SIG-M5 treated with dmso at 0.1 percent for 504 hours (cell line): ENCODE measurements at regions not wholly inside any gene's neighbourhood (a gene's known extent, or its start where the extent isn't known, plus 50 kb on each side); places are given as distances from the start of the nearest gene placed in this dataset.

Experiments used
- DNase-seq: peaks from one replicate; lab custom pipeline; 2025; ENCODE audit not compliant: unreplicated experiment; lab: John Stamatoyannopoulos, UW

DNA sequence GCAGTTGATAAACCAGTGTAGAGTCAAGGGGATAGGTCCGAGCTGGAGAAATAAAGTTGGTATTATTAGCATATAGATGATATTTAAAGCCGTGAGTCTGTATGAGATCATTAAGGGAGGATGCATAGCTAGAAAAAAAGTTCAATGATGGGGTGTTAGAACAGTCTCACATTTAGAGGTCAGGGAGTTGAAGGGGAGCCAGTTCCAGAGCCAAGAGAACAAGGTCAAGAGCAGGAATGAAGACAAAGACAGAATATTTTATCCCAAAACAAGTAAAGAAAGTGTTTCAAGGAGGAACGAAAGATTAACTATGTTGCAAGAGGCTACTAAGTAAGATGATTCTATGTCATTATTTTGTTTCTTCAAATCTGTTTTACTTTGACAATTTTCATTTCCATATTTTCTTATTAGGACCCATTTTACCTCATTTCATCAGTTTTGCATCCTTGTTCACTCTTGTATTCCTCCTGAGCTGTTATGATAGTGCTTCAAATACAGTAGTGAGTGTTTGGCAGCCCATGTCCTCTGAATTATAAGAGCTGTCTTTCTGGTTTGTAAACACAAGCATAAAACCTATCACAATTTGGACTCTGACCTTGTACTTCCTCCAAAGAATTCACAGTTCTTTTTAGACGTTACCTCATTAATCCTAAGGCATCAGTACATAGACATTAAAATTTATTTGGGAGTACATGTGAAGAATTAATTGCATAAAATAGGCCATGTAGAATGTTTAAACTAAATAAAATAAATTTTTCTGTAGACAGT, 695.7 kb upstream of the NECTIN3 start:
- DNase-seq, result no peak

DNA sequence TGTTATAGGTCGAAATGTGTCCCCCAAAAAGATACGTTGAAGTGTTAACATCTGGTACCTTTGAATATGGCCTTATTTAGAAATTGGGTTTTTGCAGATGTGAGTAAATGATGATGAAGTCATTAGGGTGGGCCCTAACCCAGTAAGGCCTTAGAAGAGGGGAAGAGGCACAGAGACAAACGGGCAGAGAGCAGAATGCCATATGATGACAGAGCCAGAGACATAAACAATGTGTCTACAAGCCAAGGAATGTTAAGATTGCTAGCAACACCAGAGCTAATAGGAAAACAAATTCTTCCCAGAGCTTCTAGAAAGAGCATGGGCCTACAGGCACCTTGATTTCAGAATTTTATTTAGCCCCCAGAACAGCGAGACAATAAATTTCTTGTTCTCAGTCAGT, 693.1 kb upstream of the NECTIN3 start:
- no peak for DNase-seq

DNA sequence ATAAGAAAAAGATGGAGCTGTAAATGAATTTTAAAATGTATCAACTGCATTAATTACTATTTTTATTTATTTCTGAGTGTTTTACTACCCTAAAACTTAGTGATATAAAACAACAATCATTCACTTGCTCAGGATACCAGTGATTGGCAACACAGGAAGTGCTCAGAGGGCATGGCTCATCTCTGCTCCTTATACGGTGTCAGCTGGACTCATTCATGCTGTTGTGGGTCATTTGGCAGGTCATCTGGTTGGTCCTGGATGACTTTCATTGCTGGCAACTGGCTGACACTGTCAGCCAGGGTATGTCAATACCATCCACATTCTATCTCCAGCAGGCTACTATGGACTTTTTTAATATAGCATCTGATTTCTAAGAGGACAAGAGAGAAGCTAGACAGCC, 689.6 kb upstream of the NECTIN3 start:
- no peak for DNase-seq

DNA sequence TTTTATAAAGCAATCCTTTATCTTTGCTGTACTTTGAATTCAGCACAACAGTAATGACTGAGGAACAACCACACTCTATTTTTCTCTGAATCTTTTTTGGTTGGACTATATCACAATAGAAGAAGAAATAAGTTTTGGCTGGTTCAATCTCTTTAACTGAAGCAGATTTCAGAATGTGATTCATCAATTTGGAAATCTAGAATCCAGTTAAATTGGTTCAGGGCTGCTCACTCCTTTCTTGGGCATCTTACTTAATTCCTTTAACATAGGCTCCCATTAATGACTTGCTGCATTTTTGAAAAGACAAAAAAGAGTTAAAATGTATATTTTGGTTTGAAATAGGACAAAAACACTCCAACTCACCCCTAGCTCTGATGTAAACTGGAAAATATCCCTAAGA, 688.3 kb upstream of the NECTIN3 start:
- no peak for DNase-seq

DNA sequence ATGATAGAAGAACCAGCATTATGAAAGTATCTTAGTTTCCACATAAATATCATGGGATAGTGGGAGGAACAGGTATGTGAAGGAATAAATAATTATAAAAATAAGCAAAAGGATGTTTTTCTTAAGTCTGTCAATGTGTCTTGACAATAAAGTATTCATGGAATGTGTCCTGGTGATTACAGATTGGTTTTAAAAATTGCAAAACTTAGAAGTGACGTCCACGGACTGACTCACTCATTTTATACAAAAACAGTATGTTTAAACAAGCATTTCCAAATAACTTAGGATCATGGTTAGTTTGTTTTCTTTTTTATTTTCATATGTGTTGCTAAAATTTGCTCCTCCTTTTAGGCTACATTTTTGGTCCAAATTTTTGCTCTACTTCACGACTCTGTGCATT, 687.0 kb upstream of the NECTIN3 start:
- no peak for DNase-seq

DNA sequence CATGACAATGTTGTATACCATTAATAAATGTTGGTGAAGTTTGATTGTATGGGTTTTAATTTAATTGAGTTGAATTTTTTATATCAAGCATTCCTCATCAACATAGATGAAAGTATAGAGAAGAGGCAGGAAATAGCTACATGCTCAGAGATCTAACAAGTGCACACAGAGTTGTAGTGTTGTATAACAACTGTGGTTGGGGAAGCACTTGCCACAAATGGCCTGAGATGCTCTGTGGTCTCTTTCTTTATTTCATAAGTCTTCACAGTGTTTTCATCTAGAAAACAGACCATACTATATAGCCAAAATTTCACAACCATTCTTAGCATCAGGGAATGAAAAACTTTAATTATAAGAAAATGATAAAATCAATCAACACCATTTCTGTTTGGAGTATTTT, 682.6 kb upstream of the NECTIN3 start:
- no peak for DNase-seq

DNA sequence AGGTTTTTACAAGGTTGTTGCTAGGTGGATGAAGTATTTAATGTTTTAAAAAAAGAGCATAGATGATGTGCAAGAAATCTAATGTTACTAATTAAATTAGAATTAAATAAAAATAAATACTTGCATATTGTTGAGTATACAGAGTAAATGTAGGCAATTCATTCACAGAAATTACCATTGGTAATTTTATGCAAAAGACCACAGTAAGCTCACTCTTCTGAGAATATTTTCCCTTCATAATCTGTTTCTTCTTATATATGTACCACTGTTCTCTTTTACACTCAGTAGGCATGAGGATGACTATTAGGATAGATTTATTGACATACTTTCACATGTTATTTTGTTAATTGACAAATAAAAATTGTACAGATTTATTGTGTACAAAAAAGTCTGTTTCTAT, 681.2 kb upstream of the NECTIN3 start:
- DNase-seq, result no peak

DNA sequence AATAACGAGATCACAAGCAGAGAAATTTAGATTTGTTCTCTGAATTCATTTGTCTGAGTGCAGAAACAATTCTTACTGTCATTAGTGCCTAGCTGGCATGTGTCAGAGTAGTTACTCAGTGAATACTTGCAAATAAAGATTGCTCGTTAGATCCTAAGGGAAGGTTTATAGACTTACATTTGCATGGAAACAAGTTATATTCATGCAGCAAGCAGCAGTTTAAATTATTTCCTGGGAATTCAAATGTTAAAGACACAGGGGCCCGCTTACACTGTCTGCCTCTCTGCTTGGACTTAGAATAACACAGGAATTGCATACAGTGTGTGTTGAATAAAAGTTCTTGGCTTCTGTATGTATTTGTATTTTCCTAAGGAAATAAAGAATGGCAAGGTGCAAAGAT, 680.6 kb upstream of the NECTIN3 start:
- DNase-seq, result no peak

DNA sequence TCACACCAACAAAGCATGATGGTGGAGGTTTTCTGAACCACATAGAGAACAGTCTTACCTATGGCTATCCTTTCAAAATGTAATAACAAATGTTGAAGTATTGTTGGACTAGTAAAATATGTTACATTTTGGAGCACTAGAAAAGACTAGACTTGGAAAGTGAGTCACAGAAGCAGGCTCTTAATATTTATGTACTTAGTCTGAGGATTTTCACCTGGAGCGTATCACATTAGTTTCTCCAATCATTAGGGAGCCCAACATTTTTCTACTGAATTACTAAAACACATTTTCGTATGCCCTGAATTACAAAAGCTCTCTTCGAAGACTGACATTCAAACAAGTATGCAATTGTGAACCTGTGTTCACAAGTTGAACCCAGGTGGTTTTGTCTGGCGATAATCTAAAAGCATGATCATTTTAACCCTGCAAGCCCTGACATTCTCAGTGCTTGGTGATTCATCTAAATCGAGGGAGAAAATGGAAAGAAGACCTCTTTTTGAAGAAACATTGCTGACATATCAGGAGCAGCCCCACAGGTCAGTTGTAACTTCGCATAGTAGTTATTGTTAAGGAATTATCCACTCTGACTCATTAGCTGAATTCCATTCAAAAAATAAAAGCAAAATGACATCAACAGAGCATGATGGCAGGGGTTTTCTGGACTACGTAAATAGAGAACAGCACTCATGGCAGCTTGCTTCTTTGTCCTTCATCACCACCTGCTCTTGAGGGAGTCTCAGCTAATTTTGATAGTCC, 679.8 kb upstream of the NECTIN3 start:
- DNase-seq, result no peak

DNA sequence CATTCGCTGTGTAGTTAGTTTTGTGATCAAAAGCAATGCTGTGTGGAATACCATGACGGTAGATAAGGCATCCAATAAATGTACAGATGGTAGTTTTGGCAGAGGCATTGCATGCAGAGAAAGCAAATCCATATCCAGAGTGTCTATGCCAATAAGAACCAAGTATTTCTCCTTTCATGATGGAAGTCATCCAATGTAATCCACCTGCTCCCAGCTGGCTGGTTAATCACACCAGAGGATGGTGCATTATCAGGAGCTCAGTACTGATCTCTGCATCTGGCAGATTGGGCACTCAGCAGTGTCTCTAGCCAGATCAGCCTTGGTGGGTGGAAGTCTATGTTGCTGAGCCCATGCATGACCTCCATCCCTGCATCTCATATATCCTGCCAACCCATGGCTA, 677.7 kb upstream of the NECTIN3 start:
- DNase-seq, result no peak

DNA sequence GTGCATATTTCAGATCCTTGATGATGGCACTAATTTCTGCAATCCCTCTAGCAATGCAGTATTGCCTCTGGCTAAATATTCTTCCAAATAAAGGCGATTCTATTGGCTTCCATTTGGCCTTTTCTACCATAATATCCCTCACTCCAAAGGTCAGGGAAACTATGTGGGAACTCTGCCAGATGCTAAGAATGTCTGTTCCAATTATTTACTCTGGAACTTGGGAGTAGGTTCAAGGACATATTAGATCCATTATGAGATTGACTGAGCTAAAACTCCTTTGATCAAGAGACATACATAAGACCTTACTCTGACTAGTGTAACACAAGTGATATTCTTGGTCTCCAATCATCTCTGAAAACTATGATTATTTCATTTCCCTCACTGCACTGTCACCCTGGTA, 674.5 kb upstream of the NECTIN3 start:
- no peak for DNase-seq

DNA sequence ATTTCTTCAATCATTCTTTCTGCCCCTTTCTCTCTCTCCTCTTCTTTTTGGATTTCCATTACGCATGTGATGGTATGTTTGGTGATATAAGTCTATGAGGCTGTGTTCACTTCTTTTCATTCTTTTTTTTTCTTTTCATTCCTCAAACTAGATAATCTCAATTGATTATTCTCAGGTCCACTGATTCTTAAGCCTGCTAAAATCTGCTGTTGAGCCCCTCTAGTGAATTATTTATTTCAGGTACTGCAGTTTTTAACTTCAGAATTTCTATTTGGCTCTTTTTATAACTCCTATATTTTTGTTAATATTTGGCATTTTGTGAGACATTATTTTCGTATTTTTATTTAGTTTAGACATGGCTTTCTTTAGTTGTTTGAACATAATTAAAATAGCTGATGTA, 671.3 kb upstream of the NECTIN3 start:
- DNase-seq, result no peak

DNA sequence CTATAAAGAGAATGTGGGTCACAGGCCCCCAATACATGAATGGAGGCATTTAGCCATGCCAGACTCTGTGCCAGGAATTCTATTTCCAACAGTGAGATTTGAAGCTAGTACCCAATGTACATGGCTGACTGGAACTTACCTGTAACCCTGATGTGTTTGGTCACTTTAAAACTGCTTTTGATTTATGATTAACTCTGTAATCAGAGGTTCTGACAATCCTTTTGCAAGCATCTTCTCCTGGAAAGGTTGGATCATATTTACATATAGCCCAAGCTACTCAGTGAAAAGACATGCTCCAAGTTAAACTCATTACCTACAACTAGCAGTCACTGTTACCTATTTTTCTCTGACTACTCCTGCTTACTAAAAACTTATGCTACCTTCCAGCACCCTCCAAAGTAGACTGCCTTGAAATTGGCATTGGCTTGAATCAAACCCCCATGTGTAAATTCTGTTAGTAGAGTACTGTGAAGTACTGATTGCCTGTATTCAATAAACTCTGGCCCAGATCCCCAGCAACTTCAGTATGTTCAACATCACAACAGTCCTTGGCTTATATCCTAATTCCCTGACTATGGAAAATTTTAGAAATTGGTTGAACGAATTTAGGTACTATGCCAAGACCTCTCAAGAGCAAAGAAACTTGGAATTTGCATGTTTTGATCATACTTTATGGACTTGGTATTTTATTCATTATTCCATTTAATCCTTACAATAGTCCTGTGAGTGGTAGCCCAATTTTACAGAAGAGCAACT, 665.6 kb upstream of the NECTIN3 start:
- no peak for DNase-seq

DNA sequence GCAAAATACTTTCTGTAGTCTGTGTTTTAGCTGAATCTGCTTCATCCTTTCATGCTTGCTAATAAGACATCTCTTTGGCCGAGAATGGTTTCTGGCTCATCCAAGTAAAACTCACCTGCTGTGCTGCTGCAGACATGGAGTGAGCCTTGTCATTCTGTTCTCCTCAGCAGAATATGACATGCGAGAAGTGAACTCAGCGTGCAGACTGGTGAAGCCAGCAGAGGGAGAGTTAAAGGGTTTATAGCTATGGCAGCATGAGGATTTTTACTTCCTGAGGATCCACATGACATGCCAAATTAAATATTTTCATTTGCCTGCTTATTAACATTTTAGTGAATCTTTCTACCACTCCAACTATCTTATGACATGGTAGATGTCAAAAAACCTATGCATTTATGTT, 658.4 kb upstream of the NECTIN3 start:
- DNase-seq, result no peak

DNA sequence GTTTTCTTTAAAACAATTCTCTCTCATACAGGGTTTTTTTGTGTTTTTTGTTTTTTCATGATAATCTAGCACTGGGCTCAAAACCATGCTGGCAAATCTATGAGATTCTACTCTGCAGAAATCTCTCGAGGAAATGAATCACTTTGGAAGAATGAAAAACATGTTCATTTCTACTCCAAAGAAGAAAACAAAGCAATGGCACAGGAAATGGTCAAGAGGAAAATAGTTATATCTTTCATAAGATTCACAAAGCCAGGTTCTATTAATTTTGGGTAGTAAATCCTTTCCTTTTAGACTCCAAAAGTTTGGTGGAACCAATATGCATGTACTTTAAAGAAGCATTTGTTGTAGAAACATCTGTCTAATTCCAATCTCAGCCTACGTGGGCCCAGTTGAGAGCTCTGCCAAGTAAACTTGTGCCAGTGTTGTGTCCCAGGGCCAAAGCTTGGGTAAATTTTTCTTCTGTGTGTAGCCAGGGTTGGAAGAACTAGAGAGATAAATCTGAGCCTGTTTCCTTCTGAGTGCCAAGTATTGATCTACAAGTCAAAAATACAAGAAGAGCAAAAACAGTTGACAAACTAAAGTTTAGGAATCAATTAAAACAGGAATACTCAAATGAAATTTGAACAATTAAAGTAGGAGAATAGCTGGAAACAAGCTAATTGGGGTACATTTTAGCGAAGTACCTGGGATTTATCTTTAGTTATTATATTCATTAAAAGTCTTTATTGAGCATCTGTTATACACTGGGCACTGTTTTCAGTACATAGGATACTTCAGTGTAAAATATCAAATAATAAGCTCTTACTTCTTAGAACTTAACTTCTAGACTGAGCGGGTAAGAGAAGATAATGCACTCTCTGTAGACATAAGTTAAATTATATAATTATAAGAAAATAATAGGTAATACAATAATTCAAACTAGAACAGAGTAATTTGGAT, 657.5 kb upstream of the NECTIN3 start:
- DNase-seq, result no peak

DNA sequence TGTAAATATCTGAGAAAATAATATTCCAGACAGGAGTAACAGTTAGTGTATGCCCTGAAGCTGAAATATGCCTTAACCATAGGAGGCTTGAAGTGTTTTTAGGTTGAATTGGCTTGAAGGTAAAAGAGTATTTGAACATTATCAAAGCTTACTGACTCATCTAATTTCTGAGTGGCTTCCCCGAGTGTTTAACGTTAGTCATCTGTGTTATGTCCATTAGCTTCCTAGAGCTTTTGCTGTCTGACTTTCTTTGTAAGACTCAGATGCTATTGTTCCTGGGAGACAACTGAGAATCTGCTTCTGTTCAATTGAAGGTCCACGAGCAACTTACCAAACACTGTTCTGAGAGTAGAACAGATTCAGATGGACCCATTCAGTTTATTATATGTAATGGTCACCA, 656.8 kb upstream of the NECTIN3 start:
- DNase-seq, result no peak

DNA sequence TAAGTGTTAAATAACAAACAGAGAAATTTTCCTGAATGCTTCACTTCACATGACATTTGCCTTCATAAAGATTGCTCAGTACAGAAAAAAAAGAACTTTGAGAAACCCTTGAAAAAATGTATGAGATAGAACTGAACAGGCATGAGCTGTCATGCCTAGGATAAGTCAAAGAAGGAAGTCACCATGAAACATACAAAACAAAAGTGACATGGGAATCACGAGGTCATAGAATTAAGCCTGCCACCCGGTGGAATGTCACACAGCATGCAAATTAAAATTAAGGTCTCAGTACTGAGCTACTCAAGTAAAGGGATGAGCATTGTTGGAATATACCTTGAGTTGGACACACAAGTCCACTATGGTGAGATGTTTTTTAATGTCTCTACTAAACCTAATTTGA, 652.5 kb upstream of the NECTIN3 start:
- DNase-seq, result no peak

DNA sequence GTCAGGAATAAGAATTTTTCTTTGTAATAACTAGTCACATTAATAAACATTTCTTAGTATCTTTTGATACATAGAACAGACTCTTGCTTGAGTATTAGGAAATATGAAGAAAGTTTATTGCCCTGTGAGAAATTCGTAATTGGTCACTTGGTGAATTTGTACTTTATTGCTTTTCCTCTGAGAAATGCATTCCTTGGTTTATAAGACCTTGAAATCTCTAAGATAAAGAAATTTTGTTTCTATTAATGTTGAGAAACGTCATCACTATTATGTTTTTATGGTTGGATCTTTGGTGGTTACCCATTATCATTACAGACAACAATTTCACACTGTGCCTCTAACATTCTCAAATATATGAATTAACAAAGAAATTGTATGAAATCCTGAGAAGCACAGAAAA, 652.0 kb upstream of the NECTIN3 start:
- no peak for DNase-seq

DNA sequence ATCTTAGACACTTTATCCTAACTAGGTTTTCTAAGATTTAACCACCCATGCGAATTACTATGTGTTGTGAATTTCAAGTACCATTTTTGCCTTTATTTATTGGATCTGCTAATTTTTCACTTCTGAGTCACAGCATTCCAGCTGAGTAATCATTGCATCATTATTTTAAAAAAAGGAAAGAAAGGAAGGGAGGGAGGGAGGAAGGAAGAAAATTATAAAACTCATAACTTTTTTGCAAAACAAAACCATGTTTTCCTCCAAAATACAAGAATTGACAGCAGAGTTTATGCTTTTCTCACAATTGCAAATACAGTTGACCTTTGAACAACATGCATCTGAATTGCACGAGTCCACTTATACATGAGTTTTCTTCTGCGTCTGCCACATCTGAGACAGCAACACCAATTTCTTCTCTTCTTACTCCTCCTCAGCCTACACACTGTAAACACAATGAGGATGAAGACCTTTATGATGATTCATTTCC, 651.4 kb upstream of the NECTIN3 start:
- DNase-seq, result no peak

DNA sequence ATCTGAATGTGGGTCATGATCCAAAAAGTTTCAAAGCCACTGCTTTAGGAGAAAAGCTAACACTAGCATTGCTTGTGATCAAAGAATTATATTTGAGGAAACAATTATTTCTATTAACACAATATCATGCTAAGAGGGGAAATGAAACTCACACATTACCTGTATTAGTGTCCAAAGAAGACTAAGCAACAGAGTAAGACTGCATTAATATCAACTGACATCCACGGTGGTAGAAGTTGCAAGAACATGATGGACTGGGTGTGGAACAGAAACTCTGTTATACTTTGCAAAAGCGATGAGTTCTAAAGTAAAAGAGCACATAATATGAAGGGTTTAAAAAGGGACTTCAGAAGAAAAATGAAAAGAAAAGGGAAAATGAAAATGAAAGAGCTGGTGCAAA, 648.3 kb upstream of the NECTIN3 start:
- no peak for DNase-seq

DNA sequence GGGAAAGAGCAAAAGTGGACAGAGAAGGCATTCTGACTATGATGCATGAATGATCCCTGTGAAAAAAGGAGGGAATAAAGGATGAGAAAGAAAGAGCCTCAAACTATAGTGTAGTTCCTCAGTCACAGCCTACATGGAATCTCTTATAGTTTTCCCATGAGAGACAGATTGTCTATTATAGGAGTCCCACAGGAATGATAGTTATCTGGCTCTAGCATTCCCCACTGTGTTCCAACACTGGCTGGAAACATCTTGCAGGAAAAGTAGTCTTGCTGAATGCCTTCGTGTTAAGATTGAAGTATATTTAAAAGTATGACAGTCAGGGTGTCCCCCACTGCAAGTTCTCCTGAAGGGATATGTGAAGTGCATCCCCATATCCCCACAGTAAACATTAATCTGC, 641.5 kb upstream of the NECTIN3 start:
- no peak for DNase-seq
